Bronchial epithelial cell (primary cell): ENCODE measurements at regions not wholly inside any gene's neighbourhood (a gene's known extent, or its start where the extent isn't known, plus 50 kb on each side); places are given as distances from the start of the nearest gene placed in this dataset.

Experiments
- DNase-seq: peaks from one replicate; pipeline ENCODE4 v3.0.0-alpha.2; 2010; ENCODE audit warnings: low read depth
- FAIRE-seq: peaks from 2 replicates; lab custom pipeline; 2011; peaks lifted over from hg19 to GRCh38; lab: Jason Lieb, UNC
- H3K27me3 ChIP-seq: 2 replicates; pipeline ENCODE4 v1.5.1; 2011; ENCODE audit warnings: low read length; ENCODE audit not compliant: control insufficient read depth, insufficient read depth
- H3K36me3 ChIP-seq: 2 replicates; pipeline ENCODE4 v1.5.1; 2011; ENCODE audit warnings: low read length; ENCODE audit not compliant: control insufficient read depth, insufficient read depth
- H3K4me3 ChIP-seq: 2 replicates; pipeline ENCODE4 v1.5.1; 2011; ENCODE audit warnings: mild to moderate bottlenecking, low read depth, low read length, control low read depth
- TF ChIP-seq, protein P1 (sequence below): IDR thresholded peaks from 2 replicates; pipeline ENCODE4 v1.5.1; 2011; ENCODE audit warnings: mild to moderate bottlenecking, moderate library complexity, low read length, control low read depth, inconsistent platforms; ENCODE audit not compliant: insufficient read depth, severe bottlenecking

DNA sequence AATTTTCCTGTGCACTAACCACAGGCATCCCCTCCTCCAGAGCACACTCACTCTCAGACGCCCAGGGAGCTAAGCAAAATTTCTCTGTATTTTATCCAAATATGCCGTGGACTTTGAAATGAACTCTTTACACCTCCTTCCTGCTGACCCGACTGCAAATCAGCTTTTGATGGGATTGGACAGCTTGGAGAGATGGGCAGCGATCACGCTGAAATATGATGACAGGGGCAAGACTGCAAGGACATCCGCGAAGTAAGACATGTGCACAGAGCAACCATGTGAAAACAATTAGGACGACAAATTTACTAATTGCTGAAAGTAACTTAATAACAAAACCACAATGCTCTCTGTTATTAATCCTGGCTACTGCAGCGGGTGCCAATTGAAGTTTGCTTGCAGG lies 64.6 kb upstream of the CLDN14 start:
- DNase-seq (no peak), FAIRE-seq (no peak)
- Histone ChIP-seq H3K27me3 (peaks cover 20% of the 10 kb centered on the region), H3K4me3 (no peak overlapping the region), H3K36me3 (no peaks in the 10 kb centered on the region)
- TF ChIP-seq, protein P1, sequence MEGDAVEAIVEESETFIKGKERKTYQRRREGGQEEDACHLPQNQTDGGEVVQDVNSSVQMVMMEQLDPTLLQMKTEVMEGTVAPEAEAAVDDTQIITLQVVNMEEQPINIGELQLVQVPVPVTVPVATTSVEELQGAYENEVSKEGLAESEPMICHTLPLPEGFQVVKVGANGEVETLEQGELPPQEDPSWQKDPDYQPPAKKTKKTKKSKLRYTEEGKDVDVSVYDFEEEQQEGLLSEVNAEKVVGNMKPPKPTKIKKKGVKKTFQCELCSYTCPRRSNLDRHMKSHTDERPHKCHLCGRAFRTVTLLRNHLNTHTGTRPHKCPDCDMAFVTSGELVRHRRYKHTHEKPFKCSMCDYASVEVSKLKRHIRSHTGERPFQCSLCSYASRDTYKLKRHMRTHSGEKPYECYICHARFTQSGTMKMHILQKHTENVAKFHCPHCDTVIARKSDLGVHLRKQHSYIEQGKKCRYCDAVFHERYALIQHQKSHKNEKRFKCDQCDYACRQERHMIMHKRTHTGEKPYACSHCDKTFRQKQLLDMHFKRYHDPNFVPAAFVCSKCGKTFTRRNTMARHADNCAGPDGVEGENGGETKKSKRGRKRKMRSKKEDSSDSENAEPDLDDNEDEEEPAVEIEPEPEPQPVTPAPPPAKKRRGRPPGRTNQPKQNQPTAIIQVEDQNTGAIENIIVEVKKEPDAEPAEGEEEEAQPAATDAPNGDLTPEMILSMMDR, result no peak

DNA sequence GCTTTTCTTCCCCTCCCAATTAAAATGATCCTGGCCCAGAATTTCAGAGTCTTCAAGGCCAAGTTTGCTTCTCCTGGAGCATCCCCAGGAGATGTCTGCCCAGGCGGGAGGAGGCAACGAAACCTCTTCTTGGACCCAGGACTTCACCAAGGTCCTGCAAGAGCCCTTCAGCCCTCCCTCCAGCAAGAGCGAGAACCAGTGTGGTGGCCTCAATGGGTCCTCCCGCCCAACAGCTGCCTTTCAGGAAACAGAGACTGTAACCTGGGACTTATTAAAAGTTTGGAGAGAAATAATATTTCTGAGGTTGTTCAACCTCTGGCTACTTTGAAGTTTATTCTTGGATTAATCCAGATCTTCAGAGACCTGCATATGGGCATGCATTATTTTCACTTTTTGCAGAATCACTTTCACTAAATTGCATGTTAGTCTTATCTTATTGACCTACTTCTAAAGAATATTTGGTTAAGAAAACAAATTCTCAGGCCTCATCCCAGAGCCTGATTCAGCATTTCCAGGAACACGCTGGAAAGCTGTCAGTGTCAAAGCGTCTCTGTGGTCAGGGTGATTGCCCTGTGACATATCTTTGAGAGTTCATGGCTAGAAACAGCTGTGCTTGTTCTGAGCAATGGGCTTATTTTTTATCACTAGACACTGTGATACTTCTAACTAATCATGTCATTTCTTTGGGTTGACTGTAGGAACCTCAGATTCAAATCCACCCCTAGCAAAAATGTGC lies 66.0 kb upstream of the CLDN14 start:
- Histone ChIP-seq H3K27me3 (peaks cover 22% of the 10 kb centered on the region), H3K36me3 (no peaks in the 10 kb centered on the region), H3K4me3 (no peak overlapping the region)
- TF ChIP-seq, protein P1, result no peak
- DNase-seq (no peak), FAIRE-seq (no peak)

- Histone ChIP-seq H3K27me3 (peaks cover 17% of the 10 kb centered on the region), H3K4me3 (no peak overlapping the region), H3K36me3 (no peaks in the 10 kb centered on the region)
- TF ChIP-seq, protein P1, result no peak
- DNase-seq (no peak), FAIRE-seq (no peak)
These were observed 67.5 kb upstream of the CLDN14 start for GRCh38 chr21:36547464-36547863.

DNA sequence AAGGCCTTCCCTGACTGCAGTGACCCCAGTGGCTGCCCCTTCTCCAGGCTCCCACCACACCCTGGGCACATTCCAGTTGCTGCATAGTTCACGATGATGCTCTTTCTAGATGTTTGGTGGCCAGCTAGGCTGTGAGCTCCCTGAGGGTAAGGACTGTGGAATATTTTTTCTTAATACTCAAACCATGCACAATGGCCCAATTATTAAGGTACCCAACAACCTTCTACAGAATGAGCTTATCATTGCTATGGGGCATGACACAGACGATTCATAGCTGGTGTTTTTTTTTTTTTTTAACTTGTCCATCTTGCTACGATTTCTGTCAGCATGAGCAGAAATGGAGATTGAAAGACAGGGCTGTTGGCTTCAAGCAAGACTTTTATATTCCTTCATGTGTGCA lies 68.9 kb upstream of the CLDN14 start:
- peaks cover 12% of the 10 kb centered on the region for H3K27me3 ChIP-seq
- H3K36me3 ChIP-seq, result no peaks in the 10 kb centered on the region
- DNase-seq (no peak), FAIRE-seq (no peak)
- TF ChIP-seq, protein P1, result no peak
- no peak overlapping the region for H3K4me3 ChIP-seq

GRCh38 chr21:36549470-36549869 lies 69.5 kb upstream of the CLDN14 start:
- Histone ChIP-seq H3K4me3 (no peak overlapping the region), H3K27me3 (peaks cover 10% of the 10 kb centered on the region), H3K36me3 (no peaks in the 10 kb centered on the region)
- TF ChIP-seq, protein P1, result no peak
- FAIRE-seq (no peak), DNase-seq (no peak)

- H3K4me3 ChIP-seq, result no peak overlapping the region
- TF ChIP-seq, protein P1, result no peak
- DNase-seq (no peak), FAIRE-seq (no peak)
- no peaks in the 10 kb centered on the region for H3K36me3 ChIP-seq
- H3K27me3 ChIP-seq, result peaks cover 5% of the 10 kb centered on the region
These were observed 70.8 kb upstream of the CLDN14 start for GRCh38 chr21:36550761-36551160.
